ENCODE measurements at regions not wholly inside any gene's neighbourhood (a gene's known extent, or its start where the extent isn't known, plus 50 kb on each side); places are given as distances from the start of the nearest gene placed in this dataset.
A peak's percentile ranks its signal among the peaks of the same experiment; 100 is the strongest.

DNA sequence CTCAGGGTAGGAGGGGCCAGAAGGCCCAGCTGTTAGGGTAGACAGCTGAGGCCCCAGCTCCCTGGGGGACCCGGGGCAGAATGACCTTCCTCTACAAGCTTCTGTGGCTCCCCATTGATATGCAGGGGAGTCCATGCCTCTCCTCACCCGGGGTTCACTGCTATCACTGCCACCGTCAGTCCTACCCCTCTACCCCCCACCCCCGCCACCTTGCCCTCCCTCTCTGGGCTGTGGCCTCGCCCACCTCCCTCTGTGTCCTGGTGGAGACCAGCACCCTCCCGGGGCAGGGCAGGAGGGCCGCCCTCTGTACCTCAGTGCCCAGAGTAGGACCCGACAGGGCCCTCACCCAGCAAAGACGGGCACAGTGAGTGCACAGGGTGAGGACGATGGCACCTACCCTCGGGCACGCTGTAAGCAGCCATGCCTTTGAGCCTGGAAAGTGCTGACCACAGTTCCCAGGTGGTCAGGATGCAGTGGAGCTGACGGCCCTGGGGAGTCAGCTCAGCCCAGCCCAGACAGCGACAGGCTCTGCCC is 88.4 kb upstream of the SFSWAP start:
- Histone ChIP-seq H3K9me3 (ENCODE audit: insufficient read depth in 2 of 2, low read depth in 1 of 2, low read length in 1 of 2) (no peaks in the 10 kb centered on the region), H4K8ac (ENCODE audit: extremely low read depth, insufficient read depth, low read length) (no peak overlapping the region), H2BK5ac (ENCODE audit: low read depth, low read length) (peak overlapping the region; percentile 84; the same call in 1 of the 2 replicates), H3K79me2 (ENCODE audit: control insufficient read depth in 1 of 2, insufficient read depth in 2 of 2, low read length in 2 of 2) (no peaks in the 10 kb centered on the region), H3K79me1 (ENCODE audit: low read depth, low read length) (no peaks in the 10 kb centered on the region), H2BK15ac (ENCODE audit: low read length) (peak overlapping the region; percentile 19; the same call in 1 of the 2 replicates), H2BK12ac (ENCODE audit: low read depth, low read length) (peak overlapping the region; percentile 96; the same call in 1 of the 2 replicates), H2AK5ac (ENCODE audit: low read depth, low read length) (peak overlapping the region; percentile 5; the same call in 1 of the 2 replicates), H3K4me3 (ENCODE audit: extremely low read depth in 1 of 4, insufficient read depth in 2 of 4, low read depth in 3 of 4, low read length in 4 of 4) (no peak overlapping the region), H4K20me1 (replicated peaks in 1 of 2; ENCODE audit: control insufficient read depth in 1 of 2, insufficient read depth in 2 of 2, low read length in 2 of 2) (no peaks in the 10 kb centered on the region), H3K18ac (ENCODE audit: extremely low read depth, low read length) (no peak overlapping the region; the same call in 1 of the 2 replicates), H3K4ac (replicated peaks; ENCODE audit: insufficient read length, low read depth, low read length) (no peak overlapping the region), H3K14ac (ENCODE audit: insufficient read length) (no peak overlapping the region), H3K27me3 (replicated peaks in 1 of 4; ENCODE audit: control insufficient read depth in 3 of 4, extremely low read depth in 1 of 4, insufficient read depth in 3 of 4, low read length in 3 of 4) (no peaks in the 10 kb centered on the region), H2BK120ac (replicated peaks; ENCODE audit: low read depth, low read length) (peak overlapping the region; percentile 6), H3K4me1 (replicated peaks in 1 of 4; ENCODE audit: control insufficient read depth in 3 of 4, insufficient read depth in 4 of 4, low read length in 3 of 4) (peaks cover 0 to 36% (median 21%) of the 10 kb centered on the region in 4 experiments; a peak in 6 of 7 replicates), H4K91ac (replicated peaks; ENCODE audit: insufficient read length, low read length) (peak overlapping the region; percentile 11), H3K9ac (replicated peaks in 1 of 4; ENCODE audit: extremely low read depth in 1 of 4, low read depth in 3 of 4, low read length in 3 of 4) (no peak overlapping the region), H4K5ac (ENCODE audit: insufficient read length, low read depth, low read length) (no peak overlapping the region), H3K56ac (replicated peaks; ENCODE audit: insufficient read length, low read depth, low read length) (no peak overlapping the region), H3K23me2 (ENCODE audit: low read depth, low read length) (peaks cover 2% of the 10 kb centered on the region; the same call in 1 of the 2 replicates), H3K36me3 (ENCODE audit: control insufficient read depth in 2 of 4, insufficient read depth in 4 of 4, low read length in 3 of 4) (no peaks in the 10 kb centered on the region), H3K23ac (ENCODE audit: insufficient read length) (no peak overlapping the region), H2BK20ac (ENCODE audit: low read length) (no peak overlapping the region; the same call in 1 of the 2 replicates), H3K4me2 (ENCODE audit: insufficient read depth in 1 of 2, low read depth in 2 of 2, low read length in 2 of 2) (no peak overlapping the region), H3K27ac (ENCODE audit: low read depth, low read length) (no peak overlapping the region; the same call in 1 of the 2 replicates), H2AFZ (ENCODE audit: low read length) (no peak overlapping the region)
- FAIRE-seq = no peak
- no peak for DNase-seq (ENCODE audit: low read depth in 1 of 2, low spot score in 2 of 2)
- ChIA-PET POLR2A (ENCODE audit: partially characterized antibody) (no interaction called here), CTCF (ENCODE audit: partially characterized antibody) (interaction anchor here (0.9 to 1.3 kb wide), 4 partner anchors 35 to 795 kb away, joined by 3 to 5 read pairs (median 4); no protein-coding TSS in a partner anchor)
- WGBS, 2 experiments (ENCODE audit: extremely low coverage in 1 of 2, insufficient coverage in 1 of 2, insufficient read length in 1 of 2, insufficient replicate concordance in 2 of 2, low coverage in 1 of 2, low lambda C conversion rate in 2 of 2, missing lambda C conversion rate in 1 of 2) = 71% methylated on average over 9 of the region's 14 CpGs; no CpG with 5 or more reads in 1 of the 2 experiments
- TF ChIP-seq SIN3A (conservative IDR thresholded peaks at IDR 0.05 in 1 of 2, IDR thresholded peaks at IDR 0.05 in 1 of 2; ENCODE audit: low read depth in 1 of 2, low read length in 2 of 2) (no peak), ASH2L (IDR thresholded peaks at IDR 0.05; ENCODE audit: low read length) (no peak)
- TF ChIP-seq, protein P1, sequence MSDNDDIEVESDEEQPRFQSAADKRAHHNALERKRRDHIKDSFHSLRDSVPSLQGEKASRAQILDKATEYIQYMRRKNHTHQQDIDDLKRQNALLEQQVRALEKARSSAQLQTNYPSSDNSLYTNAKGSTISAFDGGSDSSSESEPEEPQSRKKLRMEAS (IDR thresholded peaks at IDR 0.05) = 0 out of 2 replicates have a peak, but pooled peaks have one; percentile 0

All from H1 (cell line).